ENCODE measurements at regions not wholly inside any gene's neighbourhood (a gene's known extent, or its start where the extent isn't known, plus 50 kb on each side); places are given as distances from the start of the nearest gene placed in this dataset.
"Not testable (repeated sequence)": the region's sequence is repeated elsewhere in the genome, so short reads cannot be mapped to it uniquely, and the experiment has no call there.

DNA sequence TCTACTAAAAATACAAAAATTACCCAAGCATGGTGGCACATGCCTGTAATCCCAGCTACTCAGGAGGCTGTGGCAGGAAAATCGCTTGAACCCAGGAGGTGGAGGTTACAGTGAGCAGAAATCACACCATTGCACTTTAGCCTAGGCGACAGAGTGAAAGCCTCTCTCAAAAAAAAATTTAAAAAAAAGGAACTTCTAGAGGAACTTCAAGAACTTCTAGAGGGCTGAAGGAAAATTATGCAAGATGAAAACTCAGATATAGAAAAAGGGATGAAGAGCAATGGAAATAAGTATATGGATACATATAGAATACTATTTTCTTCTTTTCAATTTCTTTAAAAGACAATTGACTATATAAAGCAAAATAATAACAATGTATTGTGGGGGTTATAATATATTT lies 51.2 kb upstream of the PRR5 start:
- DNase-seq (ENCODE audit: low spot score) = no peak

DNA sequence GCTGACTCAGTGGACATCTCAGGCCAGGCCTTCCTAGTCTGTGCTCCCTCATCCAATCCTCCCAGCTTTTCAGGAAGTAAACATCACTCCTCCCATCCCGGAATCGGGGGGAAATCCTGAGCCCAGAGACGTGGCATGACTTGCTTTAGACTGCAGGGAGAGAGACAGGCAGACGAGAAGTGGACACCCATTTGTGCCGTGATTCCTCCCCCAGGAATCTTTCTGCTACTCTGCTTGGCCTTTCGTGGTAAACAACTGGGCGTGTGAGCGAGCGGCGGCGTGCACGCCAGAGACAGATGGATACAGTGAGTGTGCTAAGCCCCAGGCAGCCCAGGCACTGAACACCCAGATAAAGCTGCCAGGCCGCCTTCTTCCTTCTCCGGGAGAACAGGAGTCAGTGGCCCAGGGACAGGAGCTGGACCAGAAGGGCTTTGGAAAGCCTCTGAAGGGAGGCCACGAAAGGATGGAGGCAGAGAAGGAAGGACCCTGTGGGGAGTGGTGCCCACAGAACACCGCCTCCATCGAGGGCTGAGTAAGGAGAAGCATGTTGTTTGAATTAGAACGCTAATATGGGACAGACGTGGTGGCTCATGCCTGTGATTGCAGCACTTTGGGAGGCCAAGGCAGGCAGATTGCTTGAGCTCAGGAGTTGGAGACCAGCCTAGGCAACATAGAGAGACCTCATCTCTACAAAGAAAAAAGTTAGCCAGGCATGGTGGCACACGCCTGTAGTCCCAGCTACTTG lies 53.0 kb upstream of the PRR5 start:
- DNase-seq (ENCODE audit: low spot score) = no peak

DNA sequence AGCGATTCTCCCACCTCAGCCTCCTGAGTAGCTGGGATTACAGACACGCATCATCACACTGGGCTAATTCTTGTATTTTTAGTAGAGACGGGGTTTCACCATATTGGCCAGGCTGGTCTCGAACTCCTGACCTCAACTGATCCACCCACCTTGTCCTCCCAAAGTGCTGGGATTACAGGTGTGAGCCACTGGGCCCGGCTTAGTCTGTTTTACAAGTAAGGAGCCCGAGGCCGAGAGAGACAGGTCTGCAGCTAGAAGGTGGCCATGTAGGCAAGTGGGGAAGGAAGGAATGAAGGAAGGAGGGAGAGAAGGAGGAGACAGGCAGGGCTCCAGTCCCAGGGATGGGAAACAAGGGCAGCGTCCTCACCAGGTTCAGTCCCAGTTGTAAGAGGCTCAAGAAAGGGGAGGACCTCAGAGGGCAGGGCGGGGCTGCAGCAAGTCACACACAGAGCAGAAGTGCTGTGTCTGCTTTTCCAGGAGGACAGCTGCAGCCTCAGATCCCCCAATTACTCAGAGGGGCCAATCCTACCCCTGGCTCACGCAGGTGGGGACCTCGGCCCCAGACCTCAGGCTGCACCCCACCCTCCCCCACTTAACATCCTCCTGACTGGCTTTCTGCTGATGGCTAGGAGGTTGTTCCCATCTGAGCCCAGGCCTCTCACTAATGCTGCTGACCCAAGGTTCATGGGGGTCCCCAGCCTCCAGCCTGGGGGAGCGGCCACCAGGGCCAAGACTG lies 53.8 kb upstream of the PRR5 start:
- DNase-seq (ENCODE audit: low spot score) = no peak

DNA sequence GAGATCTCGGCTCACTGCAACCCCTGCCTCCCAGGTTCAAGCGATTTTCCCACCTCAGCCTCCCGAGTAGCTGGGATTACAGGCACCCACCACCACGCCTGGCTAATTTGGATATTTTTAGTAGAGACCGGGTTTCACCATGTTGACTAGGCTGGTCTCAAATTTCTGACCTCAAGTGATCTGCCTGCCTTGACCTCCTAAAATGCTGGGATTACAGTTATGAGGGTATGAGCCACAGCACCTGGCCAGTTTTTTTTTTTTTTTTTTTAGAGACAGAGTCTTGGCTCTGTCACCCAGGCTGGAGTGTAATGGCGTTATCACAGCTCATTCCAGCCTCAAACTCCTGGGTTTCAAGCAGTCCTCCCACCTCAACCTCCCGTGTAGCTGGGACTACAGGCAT lies 54.9 kb upstream of the PRR5 start:
- no peak for DNase-seq (ENCODE audit: low spot score)

DNA sequence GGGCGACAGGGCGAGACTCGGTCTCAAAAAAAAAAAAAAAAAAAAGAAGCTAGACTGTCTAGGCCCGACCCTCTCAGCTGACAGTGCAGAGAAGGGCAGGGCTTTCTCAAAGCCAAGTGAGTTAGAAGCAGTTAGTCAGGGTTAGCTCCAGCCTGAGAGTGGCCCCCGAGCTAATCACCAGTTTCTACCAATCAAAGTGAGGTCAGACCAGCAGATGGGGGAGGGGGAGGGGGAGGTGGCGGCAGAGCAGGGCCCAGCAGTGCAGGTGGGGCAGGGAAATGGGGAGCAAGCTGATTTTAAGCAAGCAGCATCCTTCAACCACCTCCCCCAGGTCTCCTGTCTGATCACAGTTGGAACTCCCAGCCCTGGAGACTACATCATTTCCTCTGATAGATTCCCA lies 55.3 kb upstream of the PRR5 start:
- DNase-seq (ENCODE audit: low spot score) = no peak

DNA sequence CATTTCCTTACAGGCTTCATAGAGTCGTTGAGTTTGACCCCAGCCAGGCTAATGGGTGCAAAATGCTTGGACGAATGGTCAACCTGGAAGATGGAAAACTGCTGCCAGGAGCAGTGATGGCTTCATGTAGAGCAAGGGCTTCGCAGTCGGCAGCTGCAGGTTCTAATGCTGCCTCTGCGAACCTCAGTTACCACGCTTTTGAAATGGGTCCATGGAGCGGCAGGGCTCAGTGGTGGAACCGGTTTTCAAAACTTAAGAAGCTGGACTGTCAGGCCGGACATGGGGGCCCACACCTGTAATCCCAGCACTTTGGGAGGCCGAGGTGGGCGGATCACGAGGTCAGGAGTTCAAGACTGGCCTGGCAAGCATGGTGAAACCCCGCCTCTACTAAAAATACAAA lies 55.9 kb upstream of the PRR5 start:
- DNase-seq (ENCODE audit: low spot score) = no peak

DNA sequence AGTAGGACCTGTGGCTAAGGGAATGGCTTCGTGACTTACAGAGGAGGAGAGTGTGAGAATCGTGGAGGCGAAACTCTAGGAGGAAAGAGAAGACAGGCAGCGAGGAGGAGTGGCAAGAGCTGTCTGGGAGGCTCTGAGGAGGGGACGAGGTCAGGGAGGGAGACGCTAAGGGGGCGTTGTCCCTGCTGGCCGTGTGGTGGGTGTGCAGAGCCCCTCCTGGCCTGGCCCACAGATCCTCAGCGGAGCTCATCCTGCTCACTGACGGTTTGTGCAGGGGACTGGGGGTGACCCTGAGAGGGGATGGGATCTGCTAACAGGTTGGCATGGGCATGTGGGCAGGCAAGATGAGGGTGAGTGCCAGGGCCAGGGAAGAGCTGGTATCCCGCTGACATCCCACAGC lies 56.5 kb upstream of the PRR5 start:
- DNase-seq (ENCODE audit: low spot score) = no peak

DNA sequence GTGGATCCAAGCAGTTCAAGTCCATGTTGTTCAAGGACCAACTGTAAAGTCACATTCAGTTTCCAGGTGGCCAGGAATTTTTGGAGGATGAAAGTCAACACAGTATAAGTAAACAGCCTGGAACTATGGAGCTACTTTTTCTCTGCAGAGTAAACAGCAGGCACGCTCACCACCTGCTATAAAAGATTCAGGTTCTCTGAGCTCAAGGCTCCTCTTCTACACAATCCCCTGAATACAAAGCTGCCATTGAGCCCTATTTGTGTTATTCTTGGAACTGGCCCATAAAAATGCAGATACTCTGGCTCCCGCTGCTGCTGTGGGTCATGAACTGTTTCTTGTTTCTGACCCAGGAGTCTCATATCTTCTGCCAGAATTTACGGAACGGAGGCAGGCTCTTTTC lies 56.9 kb upstream of the PRR5 start:
- DNase-seq (ENCODE audit: low spot score) = no peak

DNA sequence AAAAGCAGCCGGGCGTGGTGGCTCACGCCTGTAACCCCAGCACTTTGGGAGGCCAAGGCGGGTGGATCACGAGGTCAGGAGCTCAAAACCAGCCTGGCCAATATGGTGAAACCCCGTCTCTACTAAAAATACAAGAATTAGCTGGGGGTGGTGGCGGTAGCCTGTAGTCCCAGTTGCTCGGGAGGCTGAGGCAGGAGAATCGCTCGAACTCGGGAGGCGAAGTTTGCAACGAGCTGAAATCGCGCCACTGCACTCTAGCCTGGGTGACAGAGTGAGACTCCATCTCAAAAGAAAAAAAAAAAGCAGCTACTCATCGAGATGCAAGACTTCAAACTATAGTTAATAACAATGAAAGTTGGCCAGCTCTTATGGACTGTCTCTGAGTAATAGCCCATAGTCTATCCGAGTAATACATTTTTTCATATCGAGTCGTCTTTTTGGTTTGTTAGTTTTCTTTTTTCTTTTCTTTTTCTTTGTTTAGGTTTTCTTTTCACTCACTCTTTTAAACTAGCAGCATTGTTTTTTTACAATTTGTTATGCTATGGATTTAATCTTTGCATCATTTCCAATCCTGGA lies 58.4 kb upstream of the PRR5 start:
- not testable (repeated sequence) for DNase-seq (ENCODE audit: low spot score)

DNA sequence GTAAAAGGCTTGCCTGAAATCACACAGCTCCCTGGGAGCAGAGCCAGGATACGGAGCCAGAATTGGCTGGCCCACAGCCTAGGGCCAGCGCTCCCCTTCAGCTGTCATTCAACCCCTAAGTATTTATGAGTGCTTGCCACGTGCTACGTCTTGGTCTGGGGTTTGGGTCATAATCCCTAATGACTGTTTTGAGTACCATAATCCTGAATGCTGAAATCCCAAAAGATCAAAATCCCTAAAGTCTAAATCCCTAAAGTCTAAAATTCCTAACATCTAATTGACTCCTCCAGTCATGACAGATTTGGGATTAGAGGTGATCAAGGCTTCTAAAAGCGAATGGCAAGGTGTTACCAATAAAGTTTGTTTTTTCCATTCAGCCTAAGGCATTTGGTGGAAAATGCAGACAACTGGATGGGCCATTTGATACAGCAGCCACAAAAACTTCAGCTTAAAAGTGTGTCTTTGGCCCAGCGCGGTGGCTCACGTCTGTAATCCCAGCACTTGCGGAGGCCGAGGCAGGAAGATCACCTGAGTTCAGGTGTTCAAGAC lies 59.8 kb upstream of the PRR5 start:
- no peak for DNase-seq (ENCODE audit: low spot score)

DNA sequence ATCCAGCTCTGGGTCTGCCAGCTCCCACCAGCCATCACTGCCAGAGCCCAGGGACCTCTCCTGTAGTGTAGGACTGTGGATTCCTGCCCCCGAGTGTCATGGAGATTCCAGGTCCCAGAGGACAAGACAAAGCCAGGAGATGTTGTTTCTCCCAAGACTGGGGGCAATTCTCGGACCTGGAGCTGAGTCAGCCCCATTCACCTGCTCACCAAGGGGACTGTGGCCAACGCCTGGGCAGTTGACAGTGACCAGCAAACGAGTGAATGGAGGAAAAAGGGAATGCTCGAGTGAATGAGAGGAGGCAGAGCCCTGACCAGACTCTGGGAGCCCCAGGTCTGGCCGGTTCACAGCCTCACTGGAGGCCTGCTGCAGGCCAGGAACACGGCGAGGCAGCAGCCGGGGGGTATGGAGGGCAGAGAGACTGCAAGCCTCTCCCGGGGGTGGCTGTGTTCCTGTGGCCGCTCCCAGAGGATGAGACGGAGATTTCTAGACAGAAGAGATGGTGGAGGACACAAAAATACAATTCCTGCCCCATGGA lies 61.3 kb upstream of the PRR5 start:
- DNase-seq (ENCODE audit: low spot score) = no peak

DNA sequence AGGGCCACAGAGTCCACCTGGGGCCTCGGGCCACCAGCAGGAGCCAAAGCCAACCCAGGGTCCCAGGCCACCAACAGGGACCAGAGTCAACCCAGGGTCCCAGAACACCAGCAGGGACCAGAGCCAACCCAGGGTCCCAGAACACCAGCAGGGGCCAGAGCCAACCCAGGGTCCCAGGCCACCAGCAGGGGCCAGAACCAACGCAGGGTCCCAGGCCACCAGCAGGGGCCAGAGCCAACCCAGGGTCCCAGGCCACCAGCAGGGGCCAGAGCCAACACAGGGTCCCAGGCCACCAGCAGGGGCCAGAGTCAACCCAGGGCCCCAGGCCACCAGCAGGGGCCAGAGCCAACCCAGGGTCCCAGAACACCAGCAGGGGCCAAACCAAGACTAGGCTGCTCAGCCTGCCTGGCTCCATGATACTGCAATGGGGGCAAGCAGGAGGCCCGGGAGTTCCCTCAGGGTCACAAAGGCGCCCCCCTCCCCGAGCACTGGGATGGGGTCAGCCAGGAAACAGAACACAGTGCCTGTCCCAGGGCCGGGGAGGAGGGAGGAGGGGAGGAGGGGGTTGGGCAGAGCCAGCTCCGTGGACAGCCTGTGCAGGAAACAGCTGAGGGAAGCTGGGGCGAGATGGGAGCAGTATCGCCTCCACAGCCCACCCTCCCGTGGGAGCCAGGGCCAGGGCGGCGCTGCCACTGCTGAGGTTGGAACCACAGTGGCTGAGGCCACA lies 62.0 kb upstream of the PRR5 start:
- no peak for DNase-seq (ENCODE audit: low spot score)

DNA sequence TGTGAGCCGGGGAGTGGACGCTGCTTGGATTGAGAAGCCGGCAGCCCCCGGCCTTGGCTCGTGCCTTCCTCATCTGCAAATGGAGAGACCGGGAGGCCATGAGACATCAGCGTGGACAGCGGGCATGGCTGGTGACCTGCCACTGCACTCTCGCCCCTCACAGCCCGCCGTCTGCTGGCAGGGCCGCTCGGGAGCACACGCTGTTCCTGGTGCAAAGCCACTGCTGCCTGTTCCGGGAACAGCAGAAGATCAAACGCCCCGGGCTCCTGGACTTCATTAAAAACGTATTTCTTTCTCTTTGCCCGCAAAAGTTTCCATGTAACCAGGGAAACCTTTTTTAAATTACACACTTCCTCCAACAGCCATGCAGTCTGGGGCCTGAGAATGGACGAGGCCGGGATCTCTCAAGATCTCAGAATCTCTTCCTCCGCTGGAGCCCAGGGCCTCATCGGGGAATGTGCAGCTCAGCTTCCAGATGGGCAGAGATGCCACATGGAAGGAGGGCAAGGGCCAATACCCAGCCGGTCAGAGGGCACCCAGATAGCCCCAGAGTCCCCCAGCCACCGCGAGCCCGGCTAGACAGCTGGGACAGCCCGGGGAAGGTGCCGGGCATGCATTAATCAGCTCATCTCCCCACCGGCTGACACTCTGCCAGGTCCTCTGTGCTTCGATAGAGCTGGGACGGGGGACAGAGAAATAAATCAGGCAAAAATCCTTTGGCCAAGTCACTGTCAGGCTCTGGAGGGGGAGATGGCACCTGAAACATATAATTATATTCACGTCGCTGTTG lies 62.8 kb upstream of the PRR5 start:
- no peak for DNase-seq (ENCODE audit: low spot score)

DNA sequence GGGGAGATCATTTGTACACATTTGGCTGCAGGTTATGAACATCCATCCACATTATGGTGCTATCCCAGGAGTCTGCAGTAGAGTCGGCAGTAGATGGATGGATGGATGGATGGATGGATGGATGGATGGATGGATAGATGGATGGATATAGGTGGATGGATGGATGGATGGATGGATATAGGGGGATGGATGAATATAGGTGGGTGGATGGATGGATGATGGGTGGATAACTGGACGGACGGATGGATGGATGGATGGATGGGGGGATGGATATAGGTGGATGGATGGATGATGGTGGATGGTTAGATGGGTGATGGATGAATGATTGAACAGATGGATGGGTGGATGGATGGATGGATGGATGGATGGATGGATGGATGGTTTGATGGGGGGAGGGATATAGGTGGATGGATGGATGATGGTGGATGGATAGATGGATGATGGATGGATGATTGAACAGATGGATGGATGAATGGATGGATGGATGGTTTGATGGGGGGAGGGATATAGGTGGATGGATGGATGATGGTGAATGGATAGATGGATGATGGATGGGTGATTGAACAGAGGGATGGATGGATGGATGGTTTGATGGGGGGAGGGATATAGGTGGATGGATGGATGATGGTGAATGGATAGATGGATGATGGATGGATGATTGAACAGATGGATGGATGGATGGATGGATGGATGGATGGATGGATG lies 65.3 kb upstream of the PRR5 start:
- not testable (repeated sequence) for DNase-seq (ENCODE audit: low spot score)

DNA sequence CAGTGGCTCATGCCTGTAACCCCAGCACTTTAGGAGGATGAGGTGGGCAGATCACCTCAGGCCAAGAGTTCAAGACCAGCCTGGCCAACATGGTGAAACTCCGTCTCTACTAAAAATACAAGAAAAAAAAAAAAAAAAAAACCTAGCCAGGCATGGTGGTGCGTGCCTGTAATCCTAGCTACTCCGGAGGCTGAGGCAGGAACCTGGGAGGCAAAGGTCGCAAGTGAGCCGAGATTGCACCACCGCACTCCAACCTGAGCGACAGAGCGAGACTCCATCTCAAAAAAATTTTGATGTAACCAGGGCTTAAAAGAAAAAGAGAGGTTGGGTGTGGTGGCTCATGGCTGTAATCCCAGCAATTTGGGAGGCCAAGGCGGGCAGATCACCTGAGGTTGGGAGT lies 66.4 kb upstream of the PRR5 start:
- not testable (repeated sequence) for DNase-seq (ENCODE audit: low spot score)

DNA sequence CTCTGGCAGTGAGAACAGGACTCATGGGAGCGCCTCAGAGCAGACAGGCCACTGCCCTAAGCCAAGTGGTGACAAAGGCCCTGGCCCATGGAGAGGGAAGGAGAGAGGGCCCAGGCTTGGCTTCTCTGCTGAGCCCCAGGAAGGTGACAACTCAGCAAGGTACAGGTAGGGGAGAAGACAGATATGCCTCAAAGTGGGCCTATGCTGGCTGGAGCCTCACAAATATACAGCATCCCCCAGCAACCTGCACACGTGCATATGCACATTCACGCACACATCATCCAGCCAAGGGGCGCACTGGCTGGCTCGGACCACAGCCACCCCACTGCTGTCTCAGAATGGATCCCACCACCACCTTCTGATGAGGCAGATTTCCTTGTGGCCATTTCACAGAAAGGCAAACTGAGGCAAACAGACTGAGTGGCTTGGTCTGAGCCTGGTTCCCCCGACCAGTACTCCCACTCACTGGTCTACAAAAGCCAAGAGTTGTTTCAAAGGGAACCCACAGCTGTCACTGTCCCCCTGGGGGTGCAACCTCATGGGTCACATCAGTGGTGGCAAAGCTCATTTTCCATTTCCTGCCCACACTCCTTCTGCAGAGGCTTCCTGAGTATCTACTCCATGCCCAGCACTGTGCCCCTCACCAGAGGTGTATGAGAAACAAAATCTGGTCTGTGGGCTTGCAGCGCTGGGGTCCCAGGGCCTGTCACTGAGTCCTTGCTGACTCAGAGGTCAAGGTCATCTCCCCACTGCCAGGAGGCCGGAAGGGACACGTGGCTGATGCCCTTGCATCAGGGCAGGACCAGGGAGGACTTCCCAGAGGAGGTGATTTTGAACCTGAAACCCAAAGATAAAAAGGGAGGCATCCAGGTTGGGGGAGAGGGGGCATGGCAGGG lies 67.3 kb upstream of the PRR5 start:
- no peak for DNase-seq (ENCODE audit: low spot score)

DNA sequence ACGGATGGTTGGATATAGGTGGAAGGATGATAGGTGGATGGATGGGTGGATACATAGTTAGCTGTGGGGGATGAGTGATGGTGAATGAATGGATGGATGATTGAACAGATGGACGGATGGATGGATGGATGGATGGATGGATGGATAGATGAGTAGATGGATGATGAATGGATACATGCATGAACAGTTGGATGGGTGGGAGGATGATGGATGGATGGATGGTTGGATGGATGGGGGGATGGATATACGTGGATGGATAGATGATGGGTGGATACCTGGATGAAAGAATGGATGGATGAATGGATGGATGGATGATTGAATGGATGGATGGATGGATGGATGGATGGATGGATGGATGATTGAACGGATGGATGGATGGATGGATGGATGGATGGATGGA lies 68.4 kb upstream of the PRR5 start:
- no peak for DNase-seq (ENCODE audit: low spot score)

DNA sequence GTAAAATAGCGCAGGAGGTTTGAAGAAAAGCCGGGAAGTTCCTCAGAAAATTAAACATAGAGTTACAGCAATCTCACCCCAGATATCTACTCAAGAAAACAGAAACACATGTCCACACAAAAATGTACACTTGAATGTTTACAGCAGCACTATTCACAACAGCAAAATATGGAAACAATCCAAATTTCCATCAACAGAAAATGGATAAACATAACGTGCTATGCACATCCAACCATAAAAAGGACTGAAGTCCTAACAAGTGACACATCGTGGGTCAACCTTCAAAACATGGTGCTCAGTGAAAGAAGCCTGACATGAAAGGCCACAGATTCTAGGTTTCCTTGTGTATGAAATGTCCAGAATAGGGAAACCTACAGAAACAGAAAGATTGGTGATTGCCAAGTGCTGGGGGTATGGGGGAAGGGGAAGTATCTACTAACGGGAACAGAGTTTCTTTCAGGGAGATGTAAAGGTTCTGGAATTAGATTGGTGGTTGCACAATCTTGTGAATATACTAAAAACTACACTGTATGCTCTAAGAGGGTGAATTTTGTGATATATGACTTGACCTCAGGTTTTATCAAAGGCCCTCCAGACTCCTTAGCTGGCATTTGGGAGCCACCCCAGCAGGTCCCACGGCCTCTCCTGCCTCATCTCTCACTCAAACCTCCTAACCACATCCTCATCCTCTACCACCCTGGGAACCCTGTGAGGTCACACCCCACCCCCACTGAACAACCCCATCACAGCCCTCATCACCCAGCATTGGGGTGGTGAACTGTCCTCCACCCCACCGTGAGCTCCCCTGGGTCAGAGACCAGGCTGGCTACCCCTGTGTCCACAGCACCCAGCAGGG lies 69.2 kb upstream of the PRR5 start:
- no peak for DNase-seq (ENCODE audit: low spot score)

DNA sequence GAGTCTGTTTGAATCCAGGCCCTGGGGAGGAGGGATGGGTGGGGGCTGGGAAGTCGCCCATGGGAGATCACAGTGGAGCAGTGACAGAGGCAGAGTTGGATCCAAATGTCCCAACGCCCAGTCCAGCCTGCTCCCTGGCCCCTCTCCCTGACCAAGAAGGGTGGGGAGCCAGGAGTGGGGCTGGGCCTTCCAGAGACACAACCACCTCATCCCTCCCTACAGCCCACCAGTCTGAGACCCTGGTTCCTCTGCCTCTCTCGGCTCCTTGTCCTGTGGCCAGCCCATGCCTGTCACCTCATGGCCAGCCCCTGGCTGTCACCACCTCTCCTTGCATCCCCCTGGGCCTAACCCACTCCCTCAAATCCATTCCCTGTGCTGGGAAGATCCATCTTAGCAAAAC lies 71.2 kb upstream of the PRR5 start:
- DNase-seq (ENCODE audit: low spot score) = no peak
